ENCODE measurements at regions not wholly inside any gene's neighbourhood (a gene's known extent, or its start where the extent isn't known, plus 50 kb on each side); places are given as distances from the start of the nearest gene placed in this dataset.

DNA sequence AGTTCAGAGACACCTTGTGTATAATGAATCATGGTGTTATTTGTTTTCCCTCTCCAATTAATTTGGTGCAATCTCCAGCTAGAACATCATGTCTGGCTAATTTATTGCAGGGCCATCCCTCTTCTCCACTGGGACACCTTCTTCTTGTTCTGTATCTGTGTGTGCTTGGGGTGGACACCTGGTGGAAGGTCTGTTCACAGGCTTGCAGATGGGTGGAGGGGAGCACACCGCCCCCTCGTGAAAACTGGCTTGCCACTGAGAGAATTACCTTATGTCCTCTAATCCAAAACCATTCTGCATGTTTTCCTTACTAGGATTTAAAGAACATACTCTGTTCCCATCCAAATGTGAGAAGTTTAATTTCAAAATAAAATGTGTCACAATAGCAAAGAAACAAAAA lies 1160.4 kb upstream of the ZEB2 start:
- Histone ChIP-seq H3K9me3 (ENCODE audit: low read depth, low read length, poor library complexity, severe bottlenecking) (no peaks in the 10 kb centered on the region), H3K27me3 (replicated peaks; ENCODE audit: insufficient read depth, low read depth, low read length, poor library complexity) (no peaks in the 10 kb centered on the region), H3K4me3 (ENCODE audit: low read depth, low read length, poor library complexity, severe bottlenecking) (no peak overlapping the region), H3K27ac (ENCODE audit: low read depth, low read length, poor library complexity, severe bottlenecking) (no peak overlapping the region), H3K36me3 (ENCODE audit: insufficient read depth, low read length, poor library complexity, severe bottlenecking) (no peaks in the 10 kb centered on the region), H3K4me1 (ENCODE audit: insufficient read depth, low read length, poor library complexity, severe bottlenecking) (peaks cover 20% of the 10 kb centered on the region)
- no peak for DNase-seq (ENCODE audit: low spot score)
- ChIA-PET CTCF (no interaction called here), POLR2A (ENCODE audit: low non-redundant PET) (no interaction called here)
- intact Hi-C loops (cut with micrococcal nuclease; ENCODE audit: unreplicated experiment) = no loop called here
- no TSS peak for BruUV-seq (replicated peaks)
- no peak for TF ChIP-seq EZH2 (IDR thresholded peaks at IDR 0.05; ENCODE audit: borderline replicate concordance, low read depth, low read length, poor library complexity, severe bottlenecking)
- TF ChIP-seq, protein P1, sequence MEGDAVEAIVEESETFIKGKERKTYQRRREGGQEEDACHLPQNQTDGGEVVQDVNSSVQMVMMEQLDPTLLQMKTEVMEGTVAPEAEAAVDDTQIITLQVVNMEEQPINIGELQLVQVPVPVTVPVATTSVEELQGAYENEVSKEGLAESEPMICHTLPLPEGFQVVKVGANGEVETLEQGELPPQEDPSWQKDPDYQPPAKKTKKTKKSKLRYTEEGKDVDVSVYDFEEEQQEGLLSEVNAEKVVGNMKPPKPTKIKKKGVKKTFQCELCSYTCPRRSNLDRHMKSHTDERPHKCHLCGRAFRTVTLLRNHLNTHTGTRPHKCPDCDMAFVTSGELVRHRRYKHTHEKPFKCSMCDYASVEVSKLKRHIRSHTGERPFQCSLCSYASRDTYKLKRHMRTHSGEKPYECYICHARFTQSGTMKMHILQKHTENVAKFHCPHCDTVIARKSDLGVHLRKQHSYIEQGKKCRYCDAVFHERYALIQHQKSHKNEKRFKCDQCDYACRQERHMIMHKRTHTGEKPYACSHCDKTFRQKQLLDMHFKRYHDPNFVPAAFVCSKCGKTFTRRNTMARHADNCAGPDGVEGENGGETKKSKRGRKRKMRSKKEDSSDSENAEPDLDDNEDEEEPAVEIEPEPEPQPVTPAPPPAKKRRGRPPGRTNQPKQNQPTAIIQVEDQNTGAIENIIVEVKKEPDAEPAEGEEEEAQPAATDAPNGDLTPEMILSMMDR (conservative IDR thresholded peaks at IDR 0.05; ENCODE audit: low read depth, low read length) = no peak

- H3K36me3 ChIP-seq (ENCODE audit: insufficient read depth, low read length, poor library complexity, severe bottlenecking) = no peaks in the 10 kb centered on the region
- peaks cover 8% of the 10 kb centered on the region for H3K4me1 ChIP-seq (ENCODE audit: insufficient read depth, low read length, poor library complexity, severe bottlenecking)
- ChIA-PET CTCF (no interaction called here), POLR2A (ENCODE audit: low non-redundant PET) (no interaction called here)
- intact Hi-C loops (cut with micrococcal nuclease; ENCODE audit: unreplicated experiment) = no loop called here
- no peak overlapping the region for H3K4me3 ChIP-seq (ENCODE audit: low read depth, low read length, poor library complexity, severe bottlenecking)
- no TSS peak for BruUV-seq (replicated peaks)
- H3K27ac ChIP-seq (ENCODE audit: low read depth, low read length, poor library complexity, severe bottlenecking) = no peak overlapping the region
- DNase-seq (ENCODE audit: low spot score) = no peak
- H3K9me3 ChIP-seq (ENCODE audit: low read depth, low read length, poor library complexity, severe bottlenecking) = no peaks in the 10 kb centered on the region
- TF ChIP-seq, protein P1 (conservative IDR thresholded peaks at IDR 0.05; ENCODE audit: low read depth, low read length) = no peak
- TF ChIP-seq EZH2 (IDR thresholded peaks at IDR 0.05; ENCODE audit: borderline replicate concordance, low read depth, low read length, poor library complexity, severe bottlenecking) = no peak
- H3K27me3 ChIP-seq (replicated peaks; ENCODE audit: insufficient read depth, low read depth, low read length, poor library complexity) = no peaks in the 10 kb centered on the region
Observed at GRCh38 chr2:145677371-145677770, 1157.5 kb upstream of the ZEB2 start.

- ChIA-PET POLR2A (ENCODE audit: low non-redundant PET) (no interaction called here), CTCF (no interaction called here)
- no TSS peak for BruUV-seq (replicated peaks)
- Histone ChIP-seq H3K27ac (ENCODE audit: low read depth, low read length, poor library complexity, severe bottlenecking) (no peak overlapping the region), H3K4me1 (ENCODE audit: insufficient read depth, low read length, poor library complexity, severe bottlenecking) (peaks cover 5% of the 10 kb centered on the region), H3K4me3 (ENCODE audit: low read depth, low read length, poor library complexity, severe bottlenecking) (no peak overlapping the region), H3K27me3 (replicated peaks; ENCODE audit: insufficient read depth, low read depth, low read length, poor library complexity) (no peaks in the 10 kb centered on the region), H3K36me3 (ENCODE audit: insufficient read depth, low read length, poor library complexity, severe bottlenecking) (no peaks in the 10 kb centered on the region), H3K9me3 (ENCODE audit: low read depth, low read length, poor library complexity, severe bottlenecking) (no peaks in the 10 kb centered on the region)
- intact Hi-C loops (cut with micrococcal nuclease; ENCODE audit: unreplicated experiment) = no loop called here
- no peak for DNase-seq (ENCODE audit: low spot score)
- no peak for TF ChIP-seq EZH2 (IDR thresholded peaks at IDR 0.05; ENCODE audit: borderline replicate concordance, low read depth, low read length, poor library complexity, severe bottlenecking)
- TF ChIP-seq, protein P1 (conservative IDR thresholded peaks at IDR 0.05; ENCODE audit: low read depth, low read length) = no peak
Observed at GRCh38 chr2:145674705-145675104, 1154.8 kb upstream of the ZEB2 start.
